ENCODE measurements at regions not wholly inside any gene's neighbourhood (a gene's known extent, or its start where the extent isn't known, plus 50 kb on each side); places are given as distances from the start of the nearest gene placed in this dataset.
A peak's percentile ranks its signal among the peaks of the same experiment; 100 is the strongest.

DNA sequence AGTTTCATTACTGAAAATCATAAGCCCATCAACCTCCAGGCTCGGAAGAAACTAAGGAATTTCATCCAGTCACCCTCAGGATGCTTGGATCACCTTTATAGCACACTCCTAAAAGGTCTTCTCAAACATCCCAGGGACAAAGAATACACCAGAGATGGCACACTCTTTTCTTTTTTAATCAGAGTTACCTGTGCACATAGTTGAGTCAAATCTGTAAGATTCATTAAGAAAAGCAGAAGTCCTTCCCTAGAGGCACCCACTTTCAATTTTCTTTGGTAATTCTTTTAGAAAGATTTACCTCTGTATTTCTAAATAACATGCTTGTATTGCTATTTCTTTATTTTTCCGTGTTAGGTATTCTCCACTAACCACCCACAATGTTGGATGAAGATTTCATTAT, 50.6 kb upstream of the IL6 start:
- DNase-seq = no peak

GRCh38 chr7:22675917-22676343, 51.1 kb upstream of the IL6 start:
- DNase-seq = peak; percentile 40

- DNase-seq = peak; percentile 87
Observed at GRCh38 chr7:22675421-22675820, 51.6 kb upstream of the IL6 start.

- no peak for DNase-seq
Observed at GRCh38 chr7:22672846-22673680, 53.9 kb upstream of the IL6 start.

DNA sequence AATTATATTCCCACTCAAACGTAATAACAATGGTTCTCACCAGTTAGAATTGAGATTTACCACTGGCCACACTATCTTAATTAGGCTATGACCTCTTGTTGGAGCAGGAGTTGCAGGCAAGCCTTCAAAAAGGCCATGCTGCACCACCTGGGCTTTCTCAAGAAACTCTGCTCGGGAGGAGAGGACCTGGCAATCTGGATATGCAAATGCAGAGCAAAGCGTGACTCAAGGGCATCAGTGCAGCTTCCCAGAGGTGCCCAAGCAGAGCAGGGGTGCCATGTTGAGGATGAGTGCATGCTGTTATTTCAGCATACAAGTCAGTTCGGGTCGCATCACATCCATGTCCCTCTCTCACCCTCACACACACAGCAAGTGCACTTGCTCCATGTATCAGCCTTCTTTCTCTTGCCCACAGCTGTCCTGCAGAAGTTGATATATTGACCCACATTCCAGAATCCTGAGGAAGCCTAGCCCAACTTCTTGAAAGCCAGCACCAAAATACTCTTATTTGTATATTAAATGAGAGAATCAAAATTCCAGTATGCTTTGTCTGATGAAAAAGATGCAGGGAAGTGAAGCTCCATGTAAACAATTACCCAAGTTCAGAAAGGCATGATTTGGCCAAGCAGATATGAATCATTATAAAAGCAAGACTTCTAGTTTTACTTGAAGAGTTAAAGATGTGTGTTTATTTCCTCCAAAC, 55.7 kb upstream of the IL6 start:
- DNase-seq = no peak

DNA sequence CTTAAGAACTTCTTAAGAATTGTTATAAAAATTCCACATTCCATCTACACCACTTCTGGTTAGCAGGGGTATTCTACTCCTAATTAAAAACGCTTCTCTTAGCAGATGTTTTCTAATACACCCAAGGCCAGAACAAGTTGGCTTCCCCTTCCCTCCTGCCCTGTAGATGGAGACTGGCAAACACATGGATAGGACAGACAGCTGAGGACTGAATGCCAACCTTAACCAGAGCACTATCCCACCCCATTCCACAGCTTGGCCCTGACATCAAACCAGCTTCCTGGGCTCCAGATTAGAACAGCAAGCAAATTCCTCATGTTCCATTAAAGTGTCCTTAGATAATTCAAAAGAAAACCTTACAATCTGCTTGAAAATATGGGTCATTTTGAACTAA, 56.6 kb upstream of the IL6 start:
- no peak for DNase-seq

GRCh38 chr7:22669692-22670421, 57.1 kb upstream of the IL6 start:
- peak; percentile 23 for DNase-seq

GRCh38 chr7:22668971-22669401, 58.0 kb upstream of the IL6 start:
- DNase-seq = no peak

DNA sequence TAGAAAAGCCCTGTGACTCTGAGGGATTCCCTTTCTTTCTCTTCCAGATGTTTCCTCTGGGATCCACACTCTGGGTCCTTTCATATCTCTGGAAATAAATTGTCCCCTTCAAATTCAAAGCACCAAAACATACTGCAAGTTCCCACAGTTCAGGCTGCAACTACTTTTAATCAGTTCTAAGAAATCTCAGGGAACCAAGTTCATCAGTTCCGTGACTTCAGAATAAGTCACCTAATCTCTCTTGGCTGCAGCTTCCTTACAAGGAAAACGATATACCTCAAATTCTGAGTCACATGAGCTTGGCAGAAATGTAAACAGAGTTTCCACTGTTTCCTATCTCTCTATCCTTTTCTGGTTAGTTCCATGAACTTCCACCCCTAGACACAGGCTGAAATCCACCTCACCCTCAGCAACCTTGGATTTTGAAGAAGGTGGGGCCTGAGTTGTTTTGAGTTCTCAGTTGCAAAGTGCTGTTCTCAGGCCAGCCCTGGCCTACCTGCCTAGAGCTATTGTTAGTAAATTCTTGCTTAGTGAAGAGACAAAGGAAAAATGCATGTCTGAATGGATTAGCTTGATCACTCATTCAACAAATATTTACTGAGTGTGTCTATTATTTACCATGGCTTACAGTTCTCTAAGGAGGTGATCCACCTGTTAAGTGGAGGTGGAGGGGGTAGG, 59.3 kb upstream of the IL6 start:
- no peak for DNase-seq

DNA sequence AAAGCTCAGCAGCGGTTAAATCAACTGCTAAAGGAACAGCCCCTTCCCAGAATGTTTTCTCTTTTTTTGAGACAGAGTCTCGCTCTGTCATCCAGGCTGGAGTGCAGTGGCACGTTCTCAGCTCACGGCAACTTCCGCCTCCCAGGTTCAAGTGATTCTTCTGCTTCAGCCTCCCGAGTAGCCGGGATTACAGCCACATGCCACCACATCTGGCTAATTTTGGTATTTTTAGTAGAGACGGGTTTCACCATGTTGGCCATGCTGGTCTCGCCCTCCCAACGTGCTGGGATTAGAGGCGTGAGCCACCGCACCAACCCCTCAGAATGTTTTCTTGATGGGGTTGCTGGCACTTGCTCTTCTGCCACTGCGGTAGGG, 59.8 kb upstream of the IL6 start:
- DNase-seq = no peak

DNA sequence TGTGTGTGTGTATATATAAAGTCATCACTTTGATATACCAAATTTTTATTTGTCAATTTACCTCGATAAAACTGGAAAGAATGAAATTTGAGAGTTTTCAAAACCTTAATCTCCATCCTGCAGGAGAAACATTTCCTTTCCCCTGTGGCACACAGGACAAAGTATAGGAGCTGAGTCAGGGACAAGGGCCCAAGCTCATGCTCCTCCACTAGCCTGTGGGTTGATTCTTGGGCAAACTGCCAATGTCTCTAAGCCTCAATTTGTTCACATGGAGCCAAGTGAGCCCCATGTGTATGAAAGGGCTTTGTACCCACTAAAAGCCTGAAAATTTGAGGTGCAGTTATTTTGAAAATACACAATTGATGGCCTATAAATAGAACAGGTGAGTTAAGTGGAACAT, 60.3 kb upstream of the IL6 start:
- peak; percentile 46 for DNase-seq

DNA sequence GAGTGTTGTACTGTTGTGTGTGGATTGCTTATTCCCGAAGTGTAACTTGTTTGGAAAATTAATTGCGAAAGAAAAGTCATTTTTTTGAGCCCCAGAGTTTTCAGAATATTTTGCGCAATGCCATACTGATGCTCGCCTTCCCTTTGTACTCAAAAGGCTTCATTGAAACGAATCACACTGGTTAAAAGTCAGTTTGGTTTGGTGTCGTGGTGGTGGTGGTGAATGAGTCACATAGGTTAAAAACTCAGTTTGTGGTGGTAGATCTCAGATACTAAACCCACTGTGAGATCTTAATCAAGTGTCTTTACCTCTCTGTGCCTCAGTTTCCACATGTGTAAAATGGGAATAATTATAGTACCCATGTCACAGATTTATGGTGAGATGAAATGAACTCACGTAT, 61.1 kb upstream of the IL6 start:
- DNase-seq = no peak

DNA sequence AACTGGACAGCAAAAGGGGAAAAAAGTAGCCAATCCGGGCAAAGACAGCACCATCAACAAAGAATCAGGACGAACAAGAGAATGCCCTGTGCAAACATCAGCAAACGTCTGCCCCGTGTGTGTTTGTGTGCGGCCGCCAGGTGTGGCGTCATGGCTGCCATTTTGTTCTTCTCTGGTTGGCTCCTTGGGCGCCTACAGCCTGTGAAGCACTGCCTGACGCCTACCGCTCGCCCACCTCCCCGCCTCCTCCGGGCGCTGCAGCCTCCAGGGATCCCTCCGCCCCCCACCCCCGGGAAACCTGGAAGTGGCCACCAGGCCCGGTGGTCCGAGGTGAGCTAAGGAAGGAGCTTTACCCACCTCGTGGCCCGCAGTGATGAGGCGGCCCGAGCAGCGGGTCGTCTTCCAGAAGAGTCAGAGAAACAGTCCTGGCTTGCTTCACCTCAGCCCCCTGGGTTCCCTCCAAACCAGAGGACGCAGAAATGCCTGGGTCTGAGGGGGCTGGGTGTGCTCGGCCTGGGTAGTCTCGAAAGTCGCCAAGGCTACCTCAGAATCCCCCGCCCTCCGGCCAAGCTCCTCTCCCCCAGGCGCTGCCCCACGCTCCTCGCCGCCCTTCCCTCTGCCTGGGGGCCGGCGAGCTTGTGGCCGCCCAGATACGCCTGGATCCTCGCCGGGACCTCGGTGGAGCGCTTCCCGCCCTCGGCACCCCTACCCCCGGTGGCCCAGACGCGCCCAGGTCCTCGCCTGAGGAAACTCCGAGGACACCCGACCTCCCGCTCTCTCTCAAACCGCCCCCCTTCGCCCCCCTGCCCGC, 61.8 kb upstream of the IL6 start:
- DNase-seq = no peak

DNA sequence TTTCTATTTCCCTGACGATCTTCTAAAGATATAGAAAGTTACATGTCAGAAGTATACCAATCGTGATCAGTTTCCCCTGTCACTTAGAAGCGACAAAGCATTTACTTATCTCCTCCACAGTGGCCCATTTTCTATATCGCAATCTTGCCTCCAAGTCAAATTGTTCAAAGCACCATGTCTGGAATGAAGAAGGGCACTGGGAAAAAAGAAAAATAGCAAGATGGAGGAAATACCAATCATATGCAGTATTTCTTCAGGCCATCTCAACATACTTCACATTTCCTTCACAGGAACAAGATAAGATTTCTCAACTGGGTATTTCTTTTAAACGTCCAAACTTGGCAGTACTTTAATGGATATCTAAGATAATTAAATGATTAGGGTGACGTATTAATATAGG, 63.3 kb upstream of the IL6 start:
- peak; percentile 23 for DNase-seq

- DNase-seq = peak; percentile 97
Observed at GRCh38 chr7:22663357-22663718, 63.7 kb upstream of the IL6 start.

DNA sequence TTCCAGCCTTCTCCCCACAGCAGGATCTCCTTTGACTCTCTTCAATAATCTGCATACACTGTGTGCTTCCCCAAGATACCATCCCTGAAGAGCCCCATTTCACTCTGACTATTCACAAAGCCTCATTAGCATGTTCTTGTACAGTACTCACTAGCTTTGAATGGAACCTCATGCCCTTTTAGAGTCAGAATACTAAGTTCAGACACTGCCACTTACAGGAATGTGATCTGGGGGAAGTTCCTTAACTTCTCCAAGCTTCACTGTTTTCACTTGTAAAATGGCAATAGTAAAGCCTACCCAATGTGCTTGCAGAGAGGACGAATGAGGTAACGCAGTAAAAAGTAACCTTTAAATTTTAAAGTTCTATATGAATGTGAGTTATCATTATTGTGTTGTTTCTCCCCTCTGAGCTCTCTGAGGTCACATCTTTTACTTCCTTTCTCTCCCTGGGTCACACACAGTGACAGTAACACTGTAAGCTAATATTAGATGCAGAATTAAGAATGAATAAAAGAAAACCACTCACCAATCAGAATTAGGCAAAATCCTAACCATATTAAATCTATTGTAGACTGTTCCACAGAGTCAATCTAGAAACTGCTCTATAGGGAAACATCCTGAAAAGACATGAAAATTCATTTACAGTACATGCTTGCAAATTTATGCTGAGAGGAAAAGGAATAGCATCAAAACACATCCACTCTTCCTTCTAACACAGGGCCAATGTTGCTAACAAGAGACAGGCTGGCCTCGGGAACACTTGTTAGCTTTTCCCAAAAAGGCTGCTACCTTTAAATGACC, 64.2 kb upstream of the IL6 start:
- peak; percentile 75 for DNase-seq

GRCh38 chr7:22662036-22662435, 65.0 kb upstream of the IL6 start:
- peak; percentile 86 for DNase-seq

DNA sequence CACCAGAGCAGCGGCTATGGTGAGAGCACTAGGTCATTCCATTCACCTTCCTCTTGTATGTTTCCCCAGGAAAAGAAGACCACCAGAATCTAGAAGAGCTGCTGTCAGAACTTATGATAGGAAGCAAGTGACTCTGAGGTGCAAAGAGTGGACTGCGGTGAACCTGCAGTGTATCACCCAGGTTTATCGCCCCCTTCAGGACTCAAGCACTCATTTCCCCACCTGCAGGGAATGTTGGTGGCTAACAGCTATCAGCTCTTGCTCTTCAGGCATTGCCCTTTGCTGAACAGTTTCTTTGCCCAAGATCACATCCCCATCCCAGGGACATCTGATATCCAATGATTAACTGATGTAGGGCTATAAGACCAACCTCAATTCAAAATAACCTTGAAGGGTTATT, 66.3 kb upstream of the IL6 start:
- peak; percentile 18 for DNase-seq

- DNase-seq = no peak
Observed at GRCh38 chr7:22660293-22660692, 66.7 kb upstream of the IL6 start.

DNA sequence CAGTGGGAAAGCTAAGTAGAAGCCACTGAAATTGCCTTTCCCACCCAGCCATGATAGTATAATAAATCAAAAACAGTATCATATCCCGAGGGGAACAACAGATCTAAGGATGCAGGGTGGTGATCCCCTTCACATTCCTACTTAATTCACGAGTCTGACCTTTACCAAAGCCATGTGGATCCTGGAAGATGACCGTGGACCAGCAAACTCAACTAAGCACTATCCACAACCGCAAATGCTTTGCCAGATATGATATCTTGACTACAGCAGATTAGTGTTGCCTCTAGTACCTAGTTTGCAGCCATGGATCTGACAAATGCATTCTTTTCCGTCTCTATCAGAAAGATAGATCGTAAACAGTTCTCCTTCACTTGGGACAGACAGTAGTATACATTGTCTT, 67.3 kb upstream of the IL6 start:
- no peak for DNase-seq

DNA sequence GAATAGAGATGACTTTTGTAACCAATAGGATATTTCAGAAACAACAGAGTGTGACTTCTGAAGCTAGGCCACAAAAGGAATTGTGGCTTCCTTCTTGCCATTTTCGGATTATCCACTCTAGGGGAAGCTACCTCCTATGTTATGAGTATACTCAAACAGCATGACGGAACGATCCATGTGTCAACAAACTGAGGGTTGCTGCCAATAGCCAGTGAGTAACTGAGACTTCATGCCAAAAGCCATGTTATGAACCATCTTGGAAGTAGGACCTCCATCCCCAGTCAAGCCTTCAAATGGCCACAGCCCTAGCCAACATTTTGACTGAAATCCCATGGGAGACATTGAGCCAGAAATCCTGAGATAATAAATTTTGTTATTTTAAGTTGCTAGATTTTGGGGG, 69.0 kb upstream of the IL6 start:
- DNase-seq = no peak

DNA sequence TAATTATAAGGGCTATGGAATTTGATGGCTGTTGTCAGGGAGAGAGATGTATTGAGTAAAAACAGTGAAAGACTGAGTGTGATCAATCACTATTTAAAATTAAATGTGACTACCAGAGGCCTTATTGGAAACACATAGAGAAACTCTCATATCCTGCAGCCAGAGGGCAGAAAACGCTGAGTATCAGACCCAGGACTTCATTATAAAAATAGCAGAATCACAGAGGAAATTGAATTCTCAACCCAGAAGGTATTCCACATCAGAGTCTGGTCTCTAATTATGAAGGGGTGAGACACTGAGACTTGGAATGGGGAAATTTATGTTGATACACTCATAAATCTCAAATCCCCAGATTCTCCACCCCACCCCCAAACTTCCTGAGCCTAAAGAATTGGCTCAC, 69.5 kb upstream of the IL6 start:
- no peak for DNase-seq
